ENCODE measurements at regions not wholly inside any gene's neighbourhood (a gene's known extent, or its start where the extent isn't known, plus 50 kb on each side); places are given as distances from the start of the nearest gene placed in this dataset.

GRCh38 chr4:12778191-12778590 lies 705.9 kb downstream of the RAB28 start:
- Histone ChIP-seq H3K23me2 (ENCODE audit: low read depth, low read length) (no peaks in the 10 kb centered on the region), H3K56ac (replicated peaks; ENCODE audit: insufficient read length, low read depth, low read length) (no peak overlapping the region), H3K23ac (ENCODE audit: insufficient read length) (no peak overlapping the region), H2BK15ac (ENCODE audit: low read length) (no peak overlapping the region), H4K8ac (ENCODE audit: extremely low read depth, insufficient read depth, low read length) (no peak overlapping the region), H4K91ac (replicated peaks; ENCODE audit: insufficient read length, low read length) (no peak overlapping the region), H2BK120ac (replicated peaks; ENCODE audit: low read depth, low read length) (no peak overlapping the region), H3K18ac (ENCODE audit: extremely low read depth, low read length) (no peak overlapping the region), H3K4me1 (replicated peaks in 1 of 4; ENCODE audit: control insufficient read depth in 3 of 4, insufficient read depth in 4 of 4, low read length in 3 of 4) (no peaks in the 10 kb centered on the region), H3K27me3 (replicated peaks in 1 of 4; ENCODE audit: control insufficient read depth in 3 of 4, extremely low read depth in 1 of 4, insufficient read depth in 3 of 4, low read length in 3 of 4) (no peaks in the 10 kb centered on the region), H4K5ac (ENCODE audit: insufficient read length, low read depth, low read length) (no peak overlapping the region), H3K79me2 (ENCODE audit: control insufficient read depth in 1 of 2, insufficient read depth in 2 of 2, low read length in 2 of 2) (no peaks in the 10 kb centered on the region), H3K79me1 (ENCODE audit: low read depth, low read length) (no peaks in the 10 kb centered on the region), H2BK5ac (ENCODE audit: low read depth, low read length) (no peak overlapping the region), H3K4me2 (ENCODE audit: insufficient read depth in 1 of 2, low read depth in 2 of 2, low read length in 2 of 2) (no peak overlapping the region), H4K20me1 (replicated peaks in 1 of 2; ENCODE audit: control insufficient read depth in 1 of 2, insufficient read depth in 2 of 2, low read length in 2 of 2) (no peaks in the 10 kb centered on the region), H3K9ac (replicated peaks in 1 of 4; ENCODE audit: extremely low read depth in 1 of 4, low read depth in 3 of 4, low read length in 3 of 4) (no peak overlapping the region), H2BK12ac (ENCODE audit: low read depth, low read length) (no peak overlapping the region), H2BK20ac (ENCODE audit: low read length) (no peak overlapping the region), H3K14ac (ENCODE audit: insufficient read length) (no peak overlapping the region), H3K4ac (replicated peaks; ENCODE audit: insufficient read length, low read depth, low read length) (no peak overlapping the region), H2AK5ac (ENCODE audit: low read depth, low read length) (no peak overlapping the region), H3K9me3 (ENCODE audit: insufficient read depth in 2 of 2, low read depth in 1 of 2, low read length in 1 of 2) (no peaks in the 10 kb centered on the region), H2AFZ (ENCODE audit: low read length) (no peak overlapping the region), H3K36me3 (ENCODE audit: control insufficient read depth in 2 of 4, insufficient read depth in 4 of 4, low read length in 3 of 4) (no peaks in the 10 kb centered on the region), H3K27ac (ENCODE audit: low read depth, low read length) (no peak overlapping the region), H3K4me3 (ENCODE audit: extremely low read depth in 1 of 4, insufficient read depth in 2 of 4, low read depth in 3 of 4, low read length in 4 of 4) (no peak overlapping the region)
- CTCF ChIA-PET (ENCODE audit: partially characterized antibody), result interaction anchor here (1.1 to 1.2 kb wide), 2 partner anchors 45 to 75 kb away, joined by 3 to 4 read pairs; no protein-coding TSS in a partner anchor
- no peak for DNase-seq (ENCODE audit: low read depth in 1 of 2, low spot score in 2 of 2)
- TF ChIP-seq BACH1 (IDR thresholded peaks at IDR 0.05; ENCODE audit: low read length), result no peak
- WGBS, 2 experiments (ENCODE audit: extremely low coverage in 1 of 2, insufficient coverage in 1 of 2, insufficient read length in 1 of 2, insufficient replicate concordance in 2 of 2, low coverage in 1 of 2, low lambda C conversion rate in 2 of 2, missing lambda C conversion rate in 1 of 2), result 87% methylated on average over 5 of the region's 5 CpGs; no CpG with 5 or more reads in 1 of the 2 experiments
- POLR2A ChIA-PET (ENCODE audit: partially characterized antibody), result no interaction called here
- no peak for FAIRE-seq
